ENCODE measurements at regions not wholly inside any gene's neighbourhood (a gene's known extent, or its start where the extent isn't known, plus 50 kb on each side); places are given as distances from the start of the nearest gene placed in this dataset.

DNA sequence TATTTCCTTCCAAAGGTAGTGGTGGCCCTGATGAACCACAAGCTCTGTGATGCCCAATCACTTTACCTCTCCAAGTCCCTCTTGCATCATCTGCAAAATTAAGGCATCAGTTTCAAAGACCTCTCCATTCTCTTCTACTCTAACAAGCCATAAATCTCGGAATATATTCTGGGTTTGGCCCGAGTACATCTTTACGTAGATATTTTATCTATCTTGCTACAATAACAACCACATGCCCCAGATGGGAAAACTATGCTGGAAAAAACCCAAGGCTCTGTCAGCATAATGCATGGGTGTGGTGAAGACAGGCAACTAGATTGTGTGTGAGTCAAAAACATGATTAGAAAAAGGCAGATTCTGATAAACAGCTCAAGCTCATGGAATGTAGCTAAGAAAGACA lies 228.2 kb upstream of the BLID start:
- TF ChIP-seq RAD21 (IDR thresholded peaks at IDR 0.05): no peak
- TF ChIP-seq SP1 (IDR thresholded peaks at IDR 0.05): no peak
- no peak for TF ChIP-seq YY1 (IDR thresholded peaks at IDR 0.05)
- TF ChIP-seq MAX (IDR thresholded peaks at IDR 0.05): no peak
- no peak for TF ChIP-seq TAF1 (conservative IDR thresholded peaks at IDR 0.05)
- TF ChIP-seq, protein P1, sequence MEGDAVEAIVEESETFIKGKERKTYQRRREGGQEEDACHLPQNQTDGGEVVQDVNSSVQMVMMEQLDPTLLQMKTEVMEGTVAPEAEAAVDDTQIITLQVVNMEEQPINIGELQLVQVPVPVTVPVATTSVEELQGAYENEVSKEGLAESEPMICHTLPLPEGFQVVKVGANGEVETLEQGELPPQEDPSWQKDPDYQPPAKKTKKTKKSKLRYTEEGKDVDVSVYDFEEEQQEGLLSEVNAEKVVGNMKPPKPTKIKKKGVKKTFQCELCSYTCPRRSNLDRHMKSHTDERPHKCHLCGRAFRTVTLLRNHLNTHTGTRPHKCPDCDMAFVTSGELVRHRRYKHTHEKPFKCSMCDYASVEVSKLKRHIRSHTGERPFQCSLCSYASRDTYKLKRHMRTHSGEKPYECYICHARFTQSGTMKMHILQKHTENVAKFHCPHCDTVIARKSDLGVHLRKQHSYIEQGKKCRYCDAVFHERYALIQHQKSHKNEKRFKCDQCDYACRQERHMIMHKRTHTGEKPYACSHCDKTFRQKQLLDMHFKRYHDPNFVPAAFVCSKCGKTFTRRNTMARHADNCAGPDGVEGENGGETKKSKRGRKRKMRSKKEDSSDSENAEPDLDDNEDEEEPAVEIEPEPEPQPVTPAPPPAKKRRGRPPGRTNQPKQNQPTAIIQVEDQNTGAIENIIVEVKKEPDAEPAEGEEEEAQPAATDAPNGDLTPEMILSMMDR (IDR thresholded peaks at IDR 0.05; ENCODE audit: low read depth, low read length, missing input control): no peak
- TF ChIP-seq, protein P2, sequence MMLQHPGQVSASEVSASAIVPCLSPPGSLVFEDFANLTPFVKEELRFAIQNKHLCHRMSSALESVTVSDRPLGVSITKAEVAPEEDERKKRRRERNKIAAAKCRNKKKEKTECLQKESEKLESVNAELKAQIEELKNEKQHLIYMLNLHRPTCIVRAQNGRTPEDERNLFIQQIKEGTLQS (IDR thresholded peaks at IDR 0.05): no peak
- no peak for TF ChIP-seq ZBTB33 (IDR thresholded peaks at IDR 0.05)
- TF ChIP-seq NR2F2 (IDR thresholded peaks at IDR 0.05): no peak
- TF ChIP-seq EGR1 (IDR thresholded peaks at IDR 0.05; ENCODE audit: low read depth in 2 of 2): no peak
- TF ChIP-seq JUND (IDR thresholded peaks at IDR 0.05): no peak
- TF ChIP-seq REST (IDR thresholded peaks at IDR 0.05): no peak
